DMS79 treated with DMSO at 0.1 percent for 48 hours (cell line): ENCODE measurements at regions not wholly inside any gene's neighbourhood (a gene's known extent, or its start where the extent isn't known, plus 50 kb on each side); places are given as distances from the start of the nearest gene placed in this dataset.

Experiments used
- DNase-seq: peaks from one replicate; lab custom pipeline; 2025; lab: John Stamatoyannopoulos, UW

GRCh38 chr6:159118924-159119323 lies 50.3 kb upstream of the FNDC1 start:
- DNase-seq, result no peak

GRCh38 chr6:159117563-159117962 lies 51.6 kb upstream of the FNDC1 start:
- no peak for DNase-seq

GRCh38 chr6:159117046-159117445 lies 52.2 kb upstream of the FNDC1 start:
- no peak for DNase-seq

GRCh38 chr6:159116343-159116742 lies 52.9 kb upstream of the FNDC1 start:
- DNase-seq, result no peak

GRCh38 chr6:159114569-159114968 lies 54.6 kb upstream of the FNDC1 start:
- no peak for DNase-seq

- no peak for DNase-seq
Observed at GRCh38 chr6:159113223-159113622, 56.0 kb upstream of the FNDC1 start.

GRCh38 chr6:159112714-159113113 lies 56.5 kb upstream of the FNDC1 start:
- no peak for DNase-seq

- no peak for DNase-seq
Observed at GRCh38 chr6:159110748-159111147, 58.5 kb upstream of the FNDC1 start.

GRCh38 chr6:159110013-159110412 lies 59.2 kb upstream of the FNDC1 start:
- DNase-seq, result no peak

- no peak for DNase-seq
Observed at GRCh38 chr6:159109391-159109790, 59.8 kb upstream of the FNDC1 start.

GRCh38 chr6:159108426-159108985 lies 60.7 kb upstream of the FNDC1 start:
- DNase-seq, result no peak

GRCh38 chr6:159107451-159108260 lies 61.5 kb upstream of the FNDC1 start:
- DNase-seq, result peak; percentile 81

- peak; percentile 96 for DNase-seq
Observed at GRCh38 chr6:159106627-159107241, 61.9 kb upstream of the TAGAP start.

GRCh38 chr6:159105716-159106115 lies 60.9 kb upstream of the TAGAP start:
- no peak for DNase-seq

GRCh38 chr6:159104931-159105330 lies 60.1 kb upstream of the TAGAP start:
- DNase-seq, result peak; percentile 37

- peak; percentile 63 for DNase-seq
Observed at GRCh38 chr6:159104163-159104925, 59.6 kb upstream of the TAGAP start.

GRCh38 chr6:159103396-159104162 lies 58.8 kb upstream of the TAGAP start:
- DNase-seq, result no peak

- peak; percentile 13 for DNase-seq
Observed at GRCh38 chr6:159102373-159103160, 57.8 kb upstream of the TAGAP start.

- DNase-seq, result no peak
Observed at GRCh38 chr6:159101656-159102055, 56.9 kb upstream of the TAGAP start.

- DNase-seq, result no peak
Observed at GRCh38 chr6:159100395-159101182, 55.8 kb upstream of the TAGAP start.
